HepG2 (cell line): ENCODE measurements at regions not wholly inside any gene's neighbourhood (a gene's known extent, or its start where the extent isn't known, plus 50 kb on each side); places are given as distances from the start of the nearest gene placed in this dataset.

Experiments
- CTCF ChIP-seq: sonication (generic); formaldehyde crosslinking; IDR thresholded peaks from 2 replicates; pipeline ENCODE4 v1.5.0; 2020; ENCODE audit warnings: mild to moderate bottlenecking, missing genetic modification reagents, moderate library complexity
- E2F5 ChIP-seq: sonication (generic); formaldehyde crosslinking; conservative IDR thresholded peaks from 2 replicates; pipeline ENCODE4 v1.4.0; 2020; ENCODE audit warnings: missing genetic modification reagents
- SMC3 ChIP-seq: IDR thresholded peaks from 2 replicates; pipeline ENCODE4 v1.6.1; 2011; ENCODE audit warnings: low read length, improper control_type of control experiment
- TF ChIP-seq, protein P1 (sequence below): sonication (generic); formaldehyde crosslinking; IDR thresholded peaks from 2 replicates; pipeline ENCODE4 v1.5.0; 2020; ENCODE audit warnings: mild to moderate bottlenecking, missing genetic modification reagents

GRCh38 chr19:30695171-30695875 lies 323.1 kb downstream of the ZNF536 start:
- no peak for TF ChIP-seq SMC3
- no peak for TF ChIP-seq E2F5 (CRISPR knock-in tag)
- TF ChIP-seq, protein P1, sequence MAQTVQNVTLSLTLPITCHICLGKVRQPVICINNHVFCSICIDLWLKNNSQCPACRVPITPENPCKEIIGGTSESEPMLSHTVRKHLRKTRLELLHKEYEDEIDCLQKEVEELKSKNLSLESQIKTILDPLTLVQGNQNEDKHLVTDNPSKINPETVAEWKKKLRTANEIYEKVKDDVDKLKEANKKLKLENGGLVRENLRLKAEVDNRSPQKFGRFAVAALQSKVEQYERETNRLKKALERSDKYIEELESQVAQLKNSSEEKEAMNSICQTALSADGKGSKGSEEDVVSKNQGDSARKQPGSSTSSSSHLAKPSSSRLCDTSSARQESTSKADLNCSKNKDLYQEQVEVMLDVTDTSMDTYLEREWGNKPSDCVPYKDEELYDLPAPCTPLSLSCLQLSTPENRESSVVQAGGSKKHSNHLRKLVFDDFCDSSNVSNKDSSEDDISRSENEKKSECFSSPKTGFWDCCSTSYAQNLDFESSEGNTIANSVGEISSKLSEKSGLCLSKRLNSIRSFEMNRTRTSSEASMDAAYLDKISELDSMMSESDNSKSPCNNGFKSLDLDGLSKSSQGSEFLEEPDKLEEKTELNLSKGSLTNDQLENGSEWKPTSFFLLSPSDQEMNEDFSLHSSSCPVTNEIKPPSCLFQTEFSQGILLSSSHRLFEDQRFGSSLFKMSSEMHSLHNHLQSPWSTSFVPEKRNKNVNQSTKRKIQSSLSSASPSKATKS (CRISPR knock-in tag) = no peak
- no peak for TF ChIP-seq CTCF (CRISPR knock-in tag)
